PC-9 (cell line): ENCODE measurements at regions not wholly inside any gene's neighbourhood (a gene's known extent, or its start where the extent isn't known, plus 50 kb on each side); places are given as distances from the start of the nearest gene placed in this dataset.

ENCODE experiments used
- BruUV-seq: library from RNA; stranded (reverse); fragments of 400-500 nt; replicated peaks from 2 replicates; lab custom pipeline; 2021; lab: Mats Ljungman, UMichigan
- CTCF ChIA-PET: fragments of 300-600 bp; sonication (Branson Sonifier 250); formaldehyde crosslinking; loops from one replicate; lab custom pipeline; 2022; ENCODE audit warnings: antibody characterized with exemption; lab: Charles Lee
- POLR2A ChIA-PET: fragments of 300-600 bp; sonication (Branson Sonifier 250); formaldehyde crosslinking; loops from one replicate; lab custom pipeline; 2022; ENCODE audit warnings: antibody characterized with exemption; ENCODE audit not compliant: unreplicated experiment; lab: Charles Lee
- DNase-seq, 2 experiments: peaks; one replicate each; pipeline versions ENCODE4 v3.0.0 to v3.0.0-alpha.2; 2015 to 2022; ENCODE audit warnings: mixed read lengths in 1 of 2
- H2AFZ ChIP-seq: fragments of 200-600 bp; sonication (generic); 2 replicates; pipeline ENCODE4 v1.8.1; 2017; ENCODE audit warnings: antibody characterized with exemption
- H3F3A ChIP-seq: fragments of 200-600 bp; sonication (generic); 2 replicates; pipeline ENCODE4 v1.8.1; 2017; ENCODE audit warnings: antibody characterized with exemption, mild to moderate bottlenecking, low read depth; ENCODE audit not compliant: insufficient read depth
- H3K27ac ChIP-seq: fragments of 200-600 bp; sonication (generic); 2 replicates; pipeline ENCODE4 v1.6.1; 2016; ENCODE audit warnings: mixed run types
- H3K27me3 ChIP-seq: fragments of 200-600 bp; sonication (generic); 2 replicates; pipeline ENCODE4 v1.6.1; 2016; ENCODE audit warnings: low read depth, mixed run types; ENCODE audit not compliant: insufficient read depth
- H3K36me3 ChIP-seq: fragments of 200-600 bp; sonication (generic); 2 replicates; pipeline ENCODE4 v1.6.1; 2016; ENCODE audit warnings: low read depth, mixed run types
- H3K4me1 ChIP-seq: fragments of 200-600 bp; sonication (generic); replicated peaks from 2 replicates; pipeline ENCODE4 v1.6.1; 2016; ENCODE audit warnings: mixed run types; ENCODE audit not compliant: insufficient read depth
- H3K4me2 ChIP-seq: fragments of 200-600 bp; sonication (generic); 2 replicates; pipeline ENCODE4 v1.6.1; 2017; ENCODE audit warnings: mixed run types
- H3K4me3 ChIP-seq: fragments of 200-600 bp; sonication (generic); 2 replicates; pipeline ENCODE4 v1.6.1; 2016; ENCODE audit warnings: mixed run types
- H3K79me2 ChIP-seq: fragments of 200-600 bp; sonication (generic); 2 replicates; pipeline ENCODE4 v1.6.1; 2017; ENCODE audit warnings: low read depth, mixed run types
- H3K9me2 ChIP-seq: fragments of 200-600 bp; sonication (generic); 2 replicates; pipeline ENCODE4 v1.8.1; 2017; ENCODE audit warnings: mild to moderate bottlenecking; ENCODE audit not compliant: insufficient read depth
- H3K9me3 ChIP-seq: fragments of 200-600 bp; sonication (generic); 2 replicates; pipeline ENCODE4 v1.8.1; 2016; ENCODE audit warnings: low read depth; ENCODE audit not compliant: insufficient read depth
- H4K20me1 ChIP-seq: fragments of 200-600 bp; sonication (generic); 2 replicates; pipeline ENCODE4 v1.8.1; 2017; ENCODE audit not compliant: insufficient read depth
- EZH2 ChIP-seq: fragments of 200-600 bp; sonication (generic); IDR thresholded peaks from 2 replicates; pipeline ENCODE4 v1.8.0; 2017; ENCODE audit warnings: antibody characterized with exemption, low read depth
- intact Hi-C: fragments of 100-400 bp; cut with micrococcal nuclease; formaldehyde crosslinking; loops from one replicate; pipeline ENCODE4 v1.10.0; 2022; ENCODE audit not compliant: unreplicated experiment
- TF ChIP-seq, protein P1 (sequence below): fragments of 200-600 bp; sonication (generic); conservative IDR thresholded peaks from 2 replicates; pipeline ENCODE4 v1.6.1; 2017; ENCODE audit warnings: mixed run types, antibody characterized with exemption, mild to moderate bottlenecking, moderate library complexity

- no peak overlapping the region for H3K27ac ChIP-seq
- H3K4me1 ChIP-seq = no peaks in the 10 kb centered on the region
- POLR2A ChIA-PET = no interaction called here
- no peak overlapping the region for H2AFZ ChIP-seq
- H3K4me2 ChIP-seq = no peak overlapping the region
- TF ChIP-seq, protein P1, sequence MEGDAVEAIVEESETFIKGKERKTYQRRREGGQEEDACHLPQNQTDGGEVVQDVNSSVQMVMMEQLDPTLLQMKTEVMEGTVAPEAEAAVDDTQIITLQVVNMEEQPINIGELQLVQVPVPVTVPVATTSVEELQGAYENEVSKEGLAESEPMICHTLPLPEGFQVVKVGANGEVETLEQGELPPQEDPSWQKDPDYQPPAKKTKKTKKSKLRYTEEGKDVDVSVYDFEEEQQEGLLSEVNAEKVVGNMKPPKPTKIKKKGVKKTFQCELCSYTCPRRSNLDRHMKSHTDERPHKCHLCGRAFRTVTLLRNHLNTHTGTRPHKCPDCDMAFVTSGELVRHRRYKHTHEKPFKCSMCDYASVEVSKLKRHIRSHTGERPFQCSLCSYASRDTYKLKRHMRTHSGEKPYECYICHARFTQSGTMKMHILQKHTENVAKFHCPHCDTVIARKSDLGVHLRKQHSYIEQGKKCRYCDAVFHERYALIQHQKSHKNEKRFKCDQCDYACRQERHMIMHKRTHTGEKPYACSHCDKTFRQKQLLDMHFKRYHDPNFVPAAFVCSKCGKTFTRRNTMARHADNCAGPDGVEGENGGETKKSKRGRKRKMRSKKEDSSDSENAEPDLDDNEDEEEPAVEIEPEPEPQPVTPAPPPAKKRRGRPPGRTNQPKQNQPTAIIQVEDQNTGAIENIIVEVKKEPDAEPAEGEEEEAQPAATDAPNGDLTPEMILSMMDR = no peak
- no peak for TF ChIP-seq EZH2
- no TSS peak for BruUV-seq
- H3F3A ChIP-seq = no peaks in the 10 kb centered on the region
- H4K20me1 ChIP-seq = no peaks in the 10 kb centered on the region
- CTCF ChIA-PET = no interaction called here
- intact Hi-C loops = no loop called here
- H3K79me2 ChIP-seq = no peaks in the 10 kb centered on the region
- no peaks in the 10 kb centered on the region for H3K36me3 ChIP-seq
- DNase-seq = no peak
- no peaks in the 10 kb centered on the region for H3K9me3 ChIP-seq
- no peaks in the 10 kb centered on the region for H3K9me2 ChIP-seq
- no peaks in the 10 kb centered on the region for H3K27me3 ChIP-seq
- no peak overlapping the region for H3K4me3 ChIP-seq
These were observed 59.3 kb upstream of the PACRGL start for GRCh38 chr4:20640989-20641388.

GRCh38 chr4:20641976-20642375, 58.3 kb upstream of the PACRGL start:
- Histone ChIP-seq H3K4me3 (no peak overlapping the region), H4K20me1 (no peaks in the 10 kb centered on the region), H2AFZ (no peak overlapping the region), H3K27me3 (no peaks in the 10 kb centered on the region), H3F3A (no peaks in the 10 kb centered on the region), H3K36me3 (no peaks in the 10 kb centered on the region), H3K27ac (no peak overlapping the region), H3K9me2 (no peaks in the 10 kb centered on the region), H3K9me3 (no peaks in the 10 kb centered on the region), H3K4me2 (no peak overlapping the region), H3K4me1 (no peaks in the 10 kb centered on the region), H3K79me2 (no peaks in the 10 kb centered on the region)
- ChIA-PET CTCF (no interaction called here), POLR2A (no interaction called here)
- TF ChIP-seq, protein P1 = no peak
- no peak for TF ChIP-seq EZH2
- DNase-seq = no peak
- no TSS peak for BruUV-seq
- intact Hi-C loops = no loop called here

GRCh38 chr4:20643631-20644030, 56.6 kb upstream of the PACRGL start:
- Histone ChIP-seq H3K9me2 (no peaks in the 10 kb centered on the region), H3K4me2 (no peak overlapping the region), H3K79me2 (no peaks in the 10 kb centered on the region), H3K27ac (no peak overlapping the region), H2AFZ (no peak overlapping the region), H3K9me3 (no peaks in the 10 kb centered on the region), H3K36me3 (no peaks in the 10 kb centered on the region), H4K20me1 (no peaks in the 10 kb centered on the region), H3F3A (no peaks in the 10 kb centered on the region), H3K4me1 (no peaks in the 10 kb centered on the region), H3K27me3 (no peaks in the 10 kb centered on the region), H3K4me3 (no peak overlapping the region)
- TF ChIP-seq, protein P1 = no peak
- no peak for DNase-seq
- ChIA-PET CTCF (no interaction called here), POLR2A (no interaction called here)
- intact Hi-C loops = no loop called here
- no TSS peak for BruUV-seq
